ENCODE measurements at regions not wholly inside any gene's neighbourhood (a gene's known extent, or its start where the extent isn't known, plus 50 kb on each side); places are given as distances from the start of the nearest gene placed in this dataset.

GRCh38 chr6:166861961-166862286 lies 94.4 kb downstream of the RNASET2 start:
- TF ChIP-seq POLR2AphosphoS5 (IDR thresholded peaks at IDR 0.05; ENCODE audit: borderline replicate concordance, low read depth, low read length) (no peak), EZH2 (IDR thresholded peaks at IDR 0.05) (peak; percentile 95), FOXP2 (optimal IDR thresholded peaks at IDR 0.05; ENCODE audit: control extremely low read depth, extremely low read length, insufficient read depth) (no peak)
